Neutrophil (primary cell): ENCODE measurements at regions not wholly inside any gene's neighbourhood (a gene's known extent, or its start where the extent isn't known, plus 50 kb on each side); places are given as distances from the start of the nearest gene placed in this dataset.

ENCODE experiments used
- H3K27ac ChIP-seq: fragments of 200-600 bp; sonication (generic); 2 replicates; pipeline ENCODE4 v1.5.1; 2016; ENCODE audit warnings: mild to moderate bottlenecking, moderate library complexity
- H3K27me3 ChIP-seq: fragments of 200-600 bp; sonication (generic); 2 replicates; pipeline ENCODE4 v1.6.0; 2016; ENCODE audit warnings: mild to moderate bottlenecking
- H3K36me3 ChIP-seq: fragments of 200-600 bp; sonication (generic); 2 replicates; pipeline ENCODE4 v1.5.1; 2017
- H3K4me1 ChIP-seq, 2 experiments: fragments of 200-600 bp in 1 of 2; sonication (generic) in 1 of 2; 1 replicate in 1 of 2; 2 replicates in 1 of 2; pipeline versions ENCODE4 v1.5.1 to v1.6.1; 2013 to 2016; ENCODE audit warnings: low read depth in 1 of 2, low read length in 1 of 2, mild to moderate bottlenecking in 1 of 2, moderate library complexity in 1 of 2; ENCODE audit not compliant: control insufficient read depth in 1 of 2, insufficient read depth in 1 of 2
- H3K4me3 ChIP-seq, 2 experiments: fragments of 200-600 bp in 1 of 2; sonication (generic) in 1 of 2; 1 replicate in 1 of 2; 2 replicates in 1 of 2; pipeline ENCODE4 v1.5.1; 2013 to 2016; ENCODE audit warnings: low read depth in 1 of 2, low read length in 1 of 2, mild to moderate bottlenecking in 1 of 2, moderate library complexity in 1 of 2
- H3K9me3 ChIP-seq: fragments of 200-600 bp; sonication (generic); 2 replicates; pipeline ENCODE4 v1.5.1; 2016
- TF ChIP-seq, protein P1 (sequence below): fragments of 200-600 bp; sonication (generic); IDR thresholded peaks from 2 replicates; pipeline ENCODE4 v1.5.1; 2016; ENCODE audit warnings: antibody characterized with exemption

- Histone ChIP-seq H3K9me3 (no peaks in the 10 kb centered on the region), H3K27me3 (peaks cover 50% of the 10 kb centered on the region), H3K27ac (no peak overlapping the region), H3K4me1 (no peaks in the 10 kb centered on the region), H3K4me3 (no peak overlapping the region), H3K36me3 (no peaks in the 10 kb centered on the region)
- TF ChIP-seq, protein P1, sequence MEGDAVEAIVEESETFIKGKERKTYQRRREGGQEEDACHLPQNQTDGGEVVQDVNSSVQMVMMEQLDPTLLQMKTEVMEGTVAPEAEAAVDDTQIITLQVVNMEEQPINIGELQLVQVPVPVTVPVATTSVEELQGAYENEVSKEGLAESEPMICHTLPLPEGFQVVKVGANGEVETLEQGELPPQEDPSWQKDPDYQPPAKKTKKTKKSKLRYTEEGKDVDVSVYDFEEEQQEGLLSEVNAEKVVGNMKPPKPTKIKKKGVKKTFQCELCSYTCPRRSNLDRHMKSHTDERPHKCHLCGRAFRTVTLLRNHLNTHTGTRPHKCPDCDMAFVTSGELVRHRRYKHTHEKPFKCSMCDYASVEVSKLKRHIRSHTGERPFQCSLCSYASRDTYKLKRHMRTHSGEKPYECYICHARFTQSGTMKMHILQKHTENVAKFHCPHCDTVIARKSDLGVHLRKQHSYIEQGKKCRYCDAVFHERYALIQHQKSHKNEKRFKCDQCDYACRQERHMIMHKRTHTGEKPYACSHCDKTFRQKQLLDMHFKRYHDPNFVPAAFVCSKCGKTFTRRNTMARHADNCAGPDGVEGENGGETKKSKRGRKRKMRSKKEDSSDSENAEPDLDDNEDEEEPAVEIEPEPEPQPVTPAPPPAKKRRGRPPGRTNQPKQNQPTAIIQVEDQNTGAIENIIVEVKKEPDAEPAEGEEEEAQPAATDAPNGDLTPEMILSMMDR = no peak
These were observed 218.4 kb downstream of the HAPSTR1 start for GRCh38 chr16:9309844-9310243.

DNA sequence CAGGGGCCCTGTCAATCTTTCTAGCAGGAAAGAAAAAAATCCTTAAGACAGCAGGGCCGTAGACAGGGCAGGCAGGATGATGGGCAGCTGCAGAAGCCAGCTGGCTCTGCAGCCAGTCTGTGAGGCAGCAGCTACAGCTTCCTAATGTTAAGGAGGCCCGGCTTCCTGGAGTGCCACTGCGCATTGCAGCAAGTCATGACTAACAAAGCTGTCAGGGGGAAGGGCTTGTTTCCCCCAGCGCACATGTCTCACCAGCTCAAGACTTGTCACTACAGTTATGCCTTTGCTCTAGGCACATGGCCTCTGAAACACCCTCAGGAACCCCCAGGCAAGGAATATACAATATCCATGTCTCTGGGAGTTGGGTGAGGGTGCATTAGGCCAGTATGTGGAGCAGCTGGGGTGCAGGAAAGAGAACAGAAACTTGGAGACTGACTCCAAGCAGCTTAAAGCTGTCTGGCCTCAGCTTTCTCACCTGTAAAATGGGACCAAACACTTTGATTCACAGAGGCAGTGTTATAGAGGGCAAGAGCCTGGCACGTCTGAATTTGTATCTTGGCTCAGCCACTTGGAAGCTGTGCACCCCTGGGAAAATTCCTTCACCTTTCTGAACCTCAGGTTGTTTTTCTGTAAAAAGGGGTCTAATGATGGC lies 220.0 kb downstream of the HAPSTR1 start:
- TF ChIP-seq, protein P1 = no peak
- Histone ChIP-seq H3K36me3 (no peaks in the 10 kb centered on the region), H3K27me3 (peaks cover 37% of the 10 kb centered on the region), H3K27ac (no peak overlapping the region), H3K9me3 (no peaks in the 10 kb centered on the region), H3K4me1 (no peaks in the 10 kb centered on the region), H3K4me3 (no peak overlapping the region)

GRCh38 chr16:9316008-9316407 lies 224.6 kb downstream of the HAPSTR1 start:
- peaks cover 6% of the 10 kb centered on the region for H3K27me3 ChIP-seq
- no peak overlapping the region for H3K4me3 ChIP-seq
- no peaks in the 10 kb centered on the region for H3K36me3 ChIP-seq
- H3K4me1 ChIP-seq = no peaks in the 10 kb centered on the region
- H3K9me3 ChIP-seq = no peaks in the 10 kb centered on the region
- H3K27ac ChIP-seq = no peak overlapping the region
- TF ChIP-seq, protein P1 = no peak

DNA sequence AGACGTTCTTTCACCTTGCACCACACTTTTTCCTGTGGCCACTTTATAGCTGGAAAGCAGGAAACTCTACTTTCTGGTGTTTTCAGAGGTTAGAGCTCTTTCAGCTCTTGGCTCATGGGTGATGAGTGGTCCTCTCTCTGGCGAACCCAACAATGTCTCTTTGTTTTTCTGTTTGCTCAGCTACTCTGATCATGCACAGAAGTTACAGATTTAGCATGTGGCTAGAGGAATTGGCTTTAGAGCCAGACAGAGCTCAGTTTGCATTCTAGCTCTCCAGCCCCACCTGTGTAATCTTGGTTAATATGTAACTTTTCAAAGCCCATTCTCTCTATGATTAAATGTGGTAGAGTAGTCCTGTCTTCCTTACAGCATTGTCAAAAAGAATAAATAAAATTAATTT lies 225.2 kb downstream of the HAPSTR1 start:
- Histone ChIP-seq H3K36me3 (no peaks in the 10 kb centered on the region), H3K4me3 (no peak overlapping the region), H3K4me1 (no peaks in the 10 kb centered on the region), H3K27ac (no peak overlapping the region), H3K27me3 (peaks cover under 1% of the 10 kb centered on the region), H3K9me3 (no peaks in the 10 kb centered on the region)
- TF ChIP-seq, protein P1 = no peak

DNA sequence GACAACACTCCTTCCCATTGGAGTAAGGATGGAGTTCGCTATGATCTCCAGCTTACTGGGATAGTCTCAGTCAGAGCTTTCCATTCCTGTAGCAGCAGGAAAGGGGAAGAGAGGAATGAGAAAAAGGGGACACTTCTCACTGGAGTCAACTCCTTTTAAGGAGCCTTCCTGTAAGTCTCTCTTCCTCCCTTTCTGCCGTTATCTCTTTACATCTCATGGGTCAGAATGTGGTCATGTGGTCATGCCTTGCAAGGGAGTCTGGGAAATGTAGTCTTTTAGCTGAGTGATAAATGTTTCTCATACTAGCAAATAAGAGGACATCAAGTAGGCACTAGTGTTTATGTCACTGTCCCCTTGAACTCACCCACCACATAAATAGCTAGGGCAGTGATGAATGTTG lies 227.3 kb downstream of the HAPSTR1 start:
- H3K36me3 ChIP-seq = no peaks in the 10 kb centered on the region

More for the DNA sequence above, 227.3 kb downstream of the HAPSTR1 start:
- TF ChIP-seq, protein P1 = no peak
- H3K27me3 ChIP-seq = no peaks in the 10 kb centered on the region
- no peak overlapping the region for H3K4me3 ChIP-seq
- no peaks in the 10 kb centered on the region for H3K9me3 ChIP-seq
- no peak overlapping the region for H3K27ac ChIP-seq
- no peaks in the 10 kb centered on the region for H3K4me1 ChIP-seq
